HG03457 (cell line): ENCODE measurements at regions not wholly inside any gene's neighbourhood (a gene's known extent, or its start where the extent isn't known, plus 50 kb on each side); places are given as distances from the start of the nearest gene placed in this dataset.

Experiments used
- ATAC-seq: cut with Tn5 transposase; IDR thresholded peaks from one replicate; pipeline ENCODE4 v1.9.1; 2021; ENCODE audit warnings: moderate number of reproducible peaks; ENCODE audit not compliant: unreplicated experiment

GRCh38 chr5:12459326-12459725, 555.1 kb upstream of the CTNND2 start:
- ATAC-seq, result no peak

GRCh38 chr5:12419075-12419474, 514.8 kb upstream of the CTNND2 start:
- ATAC-seq, result no peak

DNA sequence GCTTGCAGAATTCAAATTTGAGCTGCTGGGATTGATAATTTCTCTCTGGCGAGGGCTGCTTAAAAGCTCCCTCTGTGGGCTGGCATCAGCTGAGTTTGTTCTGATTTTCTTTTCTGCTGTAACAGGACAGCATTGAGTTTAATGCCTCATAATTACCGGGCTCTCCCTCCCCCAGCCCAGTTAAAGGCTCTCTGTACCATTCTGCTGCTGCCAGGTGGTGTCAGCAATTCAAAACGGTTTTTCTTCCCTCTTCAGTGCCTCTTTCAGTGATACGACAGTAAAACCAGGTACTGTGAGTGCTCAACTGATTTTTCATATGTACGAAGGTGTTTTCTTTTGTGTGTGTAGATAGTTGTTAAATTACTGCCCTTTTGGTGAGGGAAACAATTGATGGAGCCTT, 509.3 kb upstream of the CTNND2 start:
- ATAC-seq, result no peak

GRCh38 chr5:12413075-12413474, 508.8 kb upstream of the CTNND2 start:
- ATAC-seq, result no peak

DNA sequence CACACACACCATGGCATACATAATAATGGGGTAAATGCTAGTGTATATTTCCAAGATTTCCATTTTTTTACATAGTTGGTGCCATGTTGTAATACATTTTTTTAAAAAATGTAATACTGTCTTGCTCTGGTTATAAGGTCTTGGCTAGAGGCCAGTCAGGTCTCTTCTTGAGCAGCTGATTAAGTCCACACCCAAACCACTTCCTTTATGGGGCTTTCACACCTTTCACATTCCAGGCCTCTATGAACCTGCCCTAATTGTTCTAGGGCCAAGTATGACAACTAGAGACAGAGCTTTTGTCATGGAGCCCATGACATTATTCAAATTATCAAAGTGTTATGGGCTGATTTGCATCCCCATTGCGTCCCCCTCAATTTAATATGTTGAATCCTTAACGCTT, 495.6 kb upstream of the CTNND2 start:
- ATAC-seq, result no peak

DNA sequence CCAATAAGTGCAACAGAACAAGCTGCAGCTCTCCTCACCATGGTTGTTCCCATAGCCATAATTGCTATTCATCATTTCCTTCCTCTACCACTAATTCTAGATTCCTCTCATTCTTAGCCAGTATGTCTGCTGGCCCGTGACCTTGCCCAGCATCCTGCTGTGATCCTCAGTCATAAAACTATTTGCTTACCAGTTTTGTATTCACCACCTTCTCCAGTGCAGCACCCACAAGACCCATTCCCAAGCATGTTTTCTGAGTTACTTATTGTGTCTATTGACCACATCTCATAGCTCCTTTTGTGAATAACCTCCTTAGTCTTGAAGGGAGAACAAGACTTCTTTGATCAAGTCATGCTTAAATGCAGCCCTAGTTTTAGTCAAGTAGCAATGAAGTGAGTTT, 488.0 kb upstream of the CTNND2 start:
- ATAC-seq, result no peak

- ATAC-seq, result no peak
Observed at GRCh38 chr5:12385095-12385494, 480.8 kb upstream of the CTNND2 start.

GRCh38 chr5:12384005-12384404, 479.8 kb upstream of the CTNND2 start:
- ATAC-seq, result no peak

GRCh38 chr5:12367973-12368372, 463.7 kb upstream of the CTNND2 start:
- ATAC-seq, result no peak

- no peak for ATAC-seq
Observed at GRCh38 chr5:12360218-12360617, 456.0 kb upstream of the CTNND2 start.

DNA sequence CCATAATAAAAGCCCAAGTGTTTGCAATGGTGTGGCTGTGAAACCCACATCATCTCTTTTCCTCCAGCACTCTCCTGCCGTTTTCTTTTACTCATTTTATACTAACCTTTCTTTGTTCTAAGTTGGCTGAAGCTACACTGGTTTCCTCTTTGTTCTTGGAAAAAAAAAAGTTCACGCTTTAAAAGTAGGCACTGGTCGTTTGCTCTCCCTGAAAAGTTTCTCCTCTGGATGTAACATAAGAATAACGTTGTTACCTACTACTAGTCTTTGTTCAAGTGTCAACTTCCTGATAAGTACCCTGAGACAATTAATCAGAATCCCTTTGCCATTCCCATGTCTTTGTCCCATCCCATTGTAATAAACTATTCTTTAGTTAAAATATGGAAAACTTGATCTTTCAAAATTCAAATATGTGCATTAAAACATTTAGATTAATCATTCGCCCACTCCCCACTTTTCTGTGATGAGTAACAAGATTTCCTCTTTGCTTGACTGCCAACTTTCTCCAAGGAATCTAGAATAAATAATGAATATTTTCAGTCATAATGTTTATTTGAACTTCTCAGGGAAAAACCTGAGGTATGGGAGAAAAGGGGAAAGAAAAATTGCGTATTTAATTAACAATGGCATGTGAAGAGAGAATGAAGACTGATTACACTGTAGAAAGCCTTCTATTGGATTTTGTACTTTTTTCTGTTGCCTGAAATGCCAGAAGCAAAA, 454.3 kb upstream of the CTNND2 start:
- ATAC-seq, result no peak

DNA sequence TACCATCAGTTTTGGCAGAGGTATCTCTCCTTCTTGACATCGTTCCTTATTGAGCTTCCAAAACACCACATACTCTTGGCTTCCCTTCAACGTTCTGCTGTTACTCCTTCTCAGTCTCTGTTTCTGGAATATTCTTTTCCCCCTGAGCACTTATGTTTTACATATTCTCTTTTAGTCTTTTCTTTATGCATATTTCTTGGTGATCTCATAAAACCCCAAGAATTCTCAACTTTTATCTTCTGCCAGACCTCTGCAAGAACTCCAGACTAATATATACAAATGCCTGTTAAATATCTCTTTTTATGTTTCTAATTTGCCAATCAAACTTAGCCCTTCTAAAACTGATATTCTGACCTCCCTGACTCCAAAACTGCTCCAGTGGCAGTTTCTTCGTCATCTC, 453.4 kb upstream of the CTNND2 start:
- ATAC-seq, result no peak

DNA sequence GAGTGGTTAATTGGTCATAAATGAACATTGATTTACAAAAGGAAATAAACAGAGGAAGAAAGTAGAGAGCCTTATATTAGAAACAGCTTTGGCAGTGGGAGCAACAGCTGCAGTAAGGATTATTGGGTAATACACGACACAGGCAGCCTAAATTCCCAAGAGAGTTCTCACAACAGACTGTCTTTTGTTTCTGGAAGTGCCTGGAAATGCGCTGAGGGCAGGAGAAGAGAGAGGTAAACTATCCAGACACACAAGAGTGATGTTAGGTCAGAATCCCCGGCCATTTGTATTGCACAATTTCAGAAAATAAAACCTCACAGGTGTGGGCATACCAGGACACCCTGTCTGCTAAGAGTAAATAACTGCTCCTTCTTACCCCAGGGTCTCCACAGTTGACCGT, 450.4 kb upstream of the CTNND2 start:
- ATAC-seq, result no peak

- ATAC-seq, result no peak
Observed at GRCh38 chr5:12343558-12343957, 439.3 kb upstream of the CTNND2 start.

DNA sequence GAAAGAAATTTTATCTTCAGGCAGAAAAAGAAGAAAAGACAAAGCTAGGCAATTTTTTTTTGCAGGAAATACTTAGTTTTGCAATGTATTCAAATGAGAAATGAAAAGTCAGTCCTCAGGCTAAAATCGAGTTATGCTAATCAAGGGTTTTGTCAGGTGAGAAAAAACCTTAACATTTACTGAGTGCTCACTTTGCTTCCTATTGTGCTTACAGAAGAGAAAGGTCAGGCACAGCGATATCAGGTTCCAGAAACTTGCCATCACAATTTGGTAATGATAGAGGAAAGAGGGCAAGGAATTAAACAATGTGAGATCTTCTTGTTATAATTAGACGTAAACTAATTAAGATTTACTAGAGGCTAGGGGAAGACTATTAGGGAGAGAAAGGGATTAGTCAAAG, 431.7 kb upstream of the CTNND2 start:
- no peak for ATAC-seq

- ATAC-seq, result no peak
Observed at GRCh38 chr5:12332480-12332879, 428.2 kb upstream of the CTNND2 start.

DNA sequence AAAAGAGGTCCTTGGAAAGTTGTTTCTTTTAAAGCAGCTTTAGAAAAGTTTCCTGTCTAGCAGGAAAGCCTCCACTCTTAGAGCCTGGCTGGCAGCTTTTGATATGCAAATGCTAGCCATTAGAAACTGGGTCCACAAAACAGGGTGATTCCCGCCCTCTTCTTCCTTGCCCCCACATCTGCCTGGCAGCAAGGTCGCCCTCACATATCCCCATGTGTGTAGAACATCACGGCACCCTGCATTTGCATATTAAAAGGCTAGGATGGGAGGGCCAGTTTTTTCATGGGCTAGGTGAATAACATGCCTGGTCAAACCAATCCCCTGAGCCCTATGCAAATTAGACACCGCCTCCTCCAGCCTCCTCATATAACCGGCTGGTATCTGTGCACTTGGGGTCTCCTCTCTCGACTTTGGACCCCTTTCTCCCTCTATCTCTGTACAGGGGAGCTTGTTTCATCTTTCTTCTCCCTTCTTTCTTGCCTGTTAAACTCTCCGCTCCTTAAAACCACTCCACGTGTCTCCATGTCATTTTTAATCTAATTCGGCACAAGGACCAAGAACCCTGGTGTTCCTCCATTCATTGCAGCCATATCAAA, 426.8 kb upstream of the CTNND2 start:
- no peak for ATAC-seq

- ATAC-seq, result no peak
Observed at GRCh38 chr5:12330381-12330780, 426.1 kb upstream of the CTNND2 start.

- no peak for ATAC-seq
Observed at GRCh38 chr5:12323637-12324229, 419.5 kb upstream of the CTNND2 start.

- no peak for ATAC-seq
Observed at GRCh38 chr5:12322042-12322441, 417.8 kb upstream of the CTNND2 start.

GRCh38 chr5:12320331-12320730, 416.1 kb upstream of the CTNND2 start:
- no peak for ATAC-seq

- ATAC-seq, result no peak
Observed at GRCh38 chr5:12316812-12317211, 412.6 kb upstream of the CTNND2 start.

DNA sequence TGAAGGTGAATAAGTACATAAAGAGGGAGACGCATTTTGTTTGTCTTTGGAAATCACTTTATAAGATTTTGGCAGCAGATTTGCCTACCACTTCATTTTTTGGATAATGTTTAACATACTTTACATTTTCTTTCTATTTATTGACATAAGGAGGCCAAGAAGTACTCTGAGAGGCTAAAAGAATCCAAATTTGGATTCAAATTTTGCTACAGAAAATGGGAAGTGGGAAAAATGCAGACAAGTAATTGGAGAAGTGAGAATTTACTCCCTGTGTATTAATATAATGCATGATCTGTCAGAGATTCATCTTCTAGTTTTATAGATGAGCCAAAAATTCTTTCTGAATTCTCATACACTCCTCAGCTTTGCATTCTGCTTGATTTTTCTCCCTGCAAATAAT, 411.2 kb upstream of the CTNND2 start:
- no peak for ATAC-seq
